ENCODE measurements at regions not wholly inside any gene's neighbourhood (a gene's known extent, or its start where the extent isn't known, plus 50 kb on each side); places are given as distances from the start of the nearest gene placed in this dataset.

GRCh38 chr13:72170571-72170970 is 303.6 kb upstream of the DACH1 start:
- TF ChIP-seq CTCF (IDR thresholded peaks at IDR 0.05; ENCODE audit: low read length): no peak
- no peak for TF ChIP-seq EZH2phosphoT487 (IDR thresholded peaks at IDR 0.05; ENCODE audit: low read length)
